ENCODE measurements at regions not wholly inside any gene's neighbourhood (a gene's known extent, or its start where the extent isn't known, plus 50 kb on each side); places are given as distances from the start of the nearest gene placed in this dataset.
A peak's percentile ranks its signal among the peaks of the same experiment; 100 is the strongest.

DNA sequence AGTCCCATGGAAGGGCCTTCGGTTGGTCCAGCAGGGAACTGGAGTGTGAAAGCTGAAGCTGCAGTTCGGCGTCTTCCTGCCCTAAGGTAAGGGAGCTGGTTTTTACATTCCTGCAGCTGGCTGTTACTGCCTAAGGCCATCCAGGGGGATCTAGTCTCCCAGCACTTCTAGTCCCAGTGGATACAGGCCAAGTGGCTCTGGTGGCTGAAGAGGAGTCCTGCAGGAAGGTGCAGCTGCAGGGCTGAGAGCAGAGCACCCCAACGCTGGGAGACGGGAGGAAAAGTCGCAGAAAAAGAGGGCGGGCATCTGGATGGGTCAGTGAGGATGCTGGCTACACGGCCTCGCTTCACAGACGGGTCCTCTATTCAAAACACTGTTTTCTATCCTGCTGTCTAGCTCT, 225.0 kb upstream of the HS6ST1 start:
- Histone ChIP-seq H3K27me3 (ENCODE audit: control insufficient read depth in 4 of 4, insufficient read depth in 4 of 4, low read length in 3 of 4) (no peaks in the 10 kb centered on the region), H3K4me3 (ENCODE audit: low read depth in 1 of 3, low read length in 3 of 3) (no peak overlapping the region), H3K27ac (ENCODE audit: low read depth in 1 of 2, low read length in 2 of 2) (no peak overlapping the region), H3K36me3 (ENCODE audit: control insufficient read depth in 4 of 4, insufficient read depth in 3 of 4, low read depth in 1 of 4, low read length in 3 of 4) (no peaks in the 10 kb centered on the region), H3K4me1 (ENCODE audit: control insufficient read depth in 4 of 4, insufficient read depth in 4 of 4, low read length in 3 of 4) (no peaks in the 10 kb centered on the region), H3K9me3 (ENCODE audit: control insufficient read depth in 4 of 4, low read length in 3 of 4) (no peaks in the 10 kb centered on the region), H3K9ac (ENCODE audit: low read depth in 1 of 2, low read length in 2 of 2) (no peak overlapping the region)
- DNase-seq (ENCODE audit: low spot score) = no peak
- 88% methylated on average over 10 of the region's 10 CpGs for WGBS
- TF ChIP-seq, protein P1, sequence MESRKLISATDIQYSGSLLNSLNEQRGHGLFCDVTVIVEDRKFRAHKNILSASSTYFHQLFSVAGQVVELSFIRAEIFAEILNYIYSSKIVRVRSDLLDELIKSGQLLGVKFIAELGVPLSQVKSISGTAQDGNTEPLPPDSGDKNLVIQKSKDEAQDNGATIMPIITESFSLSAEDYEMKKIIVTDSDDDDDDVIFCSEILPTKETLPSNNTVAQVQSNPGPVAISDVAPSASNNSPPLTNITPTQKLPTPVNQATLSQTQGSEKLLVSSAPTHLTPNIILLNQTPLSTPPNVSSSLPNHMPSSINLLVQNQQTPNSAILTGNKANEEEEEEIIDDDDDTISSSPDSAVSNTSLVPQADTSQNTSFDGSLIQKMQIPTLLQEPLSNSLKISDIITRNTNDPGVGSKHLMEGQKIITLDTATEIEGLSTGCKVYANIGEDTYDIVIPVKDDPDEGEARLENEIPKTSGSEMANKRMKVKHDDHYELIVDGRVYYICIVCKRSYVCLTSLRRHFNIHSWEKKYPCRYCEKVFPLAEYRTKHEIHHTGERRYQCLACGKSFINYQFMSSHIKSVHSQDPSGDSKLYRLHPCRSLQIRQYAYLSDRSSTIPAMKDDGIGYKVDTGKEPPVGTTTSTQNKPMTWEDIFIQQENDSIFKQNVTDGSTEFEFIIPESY (IDR thresholded peaks at IDR 0.05) = no peak
- TF ChIP-seq FOXA1 (IDR thresholded peaks at IDR 0.05) = no peak
- TF ChIP-seq, protein P2, sequence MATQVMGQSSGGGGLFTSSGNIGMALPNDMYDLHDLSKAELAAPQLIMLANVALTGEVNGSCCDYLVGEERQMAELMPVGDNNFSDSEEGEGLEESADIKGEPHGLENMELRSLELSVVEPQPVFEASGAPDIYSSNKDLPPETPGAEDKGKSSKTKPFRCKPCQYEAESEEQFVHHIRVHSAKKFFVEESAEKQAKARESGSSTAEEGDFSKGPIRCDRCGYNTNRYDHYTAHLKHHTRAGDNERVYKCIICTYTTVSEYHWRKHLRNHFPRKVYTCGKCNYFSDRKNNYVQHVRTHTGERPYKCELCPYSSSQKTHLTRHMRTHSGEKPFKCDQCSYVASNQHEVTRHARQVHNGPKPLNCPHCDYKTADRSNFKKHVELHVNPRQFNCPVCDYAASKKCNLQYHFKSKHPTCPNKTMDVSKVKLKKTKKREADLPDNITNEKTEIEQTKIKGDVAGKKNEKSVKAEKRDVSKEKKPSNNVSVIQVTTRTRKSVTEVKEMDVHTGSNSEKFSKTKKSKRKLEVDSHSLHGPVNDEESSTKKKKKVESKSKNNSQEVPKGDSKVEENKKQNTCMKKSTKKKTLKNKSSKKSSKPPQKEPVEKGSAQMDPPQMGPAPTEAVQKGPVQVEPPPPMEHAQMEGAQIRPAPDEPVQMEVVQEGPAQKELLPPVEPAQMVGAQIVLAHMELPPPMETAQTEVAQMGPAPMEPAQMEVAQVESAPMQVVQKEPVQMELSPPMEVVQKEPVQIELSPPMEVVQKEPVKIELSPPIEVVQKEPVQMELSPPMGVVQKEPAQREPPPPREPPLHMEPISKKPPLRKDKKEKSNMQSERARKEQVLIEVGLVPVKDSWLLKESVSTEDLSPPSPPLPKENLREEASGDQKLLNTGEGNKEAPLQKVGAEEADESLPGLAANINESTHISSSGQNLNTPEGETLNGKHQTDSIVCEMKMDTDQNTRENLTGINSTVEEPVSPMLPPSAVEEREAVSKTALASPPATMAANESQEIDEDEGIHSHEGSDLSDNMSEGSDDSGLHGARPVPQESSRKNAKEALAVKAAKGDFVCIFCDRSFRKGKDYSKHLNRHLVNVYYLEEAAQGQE (IDR thresholded peaks at IDR 0.05) = no peak
- no peak for TF ChIP-seq JUND (IDR thresholded peaks at IDR 0.05)
- TF ChIP-seq YY1 (IDR thresholded peaks at IDR 0.05) = no peak
- TF ChIP-seq RAD21 (IDR thresholded peaks at IDR 0.05) = peak in 1 of 2 donors; percentile 11
- TF ChIP-seq, protein P3, sequence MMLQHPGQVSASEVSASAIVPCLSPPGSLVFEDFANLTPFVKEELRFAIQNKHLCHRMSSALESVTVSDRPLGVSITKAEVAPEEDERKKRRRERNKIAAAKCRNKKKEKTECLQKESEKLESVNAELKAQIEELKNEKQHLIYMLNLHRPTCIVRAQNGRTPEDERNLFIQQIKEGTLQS (IDR thresholded peaks at IDR 0.05) = no peak
- TF ChIP-seq HNF4G (IDR thresholded peaks at IDR 0.05) = no peak

DNA sequence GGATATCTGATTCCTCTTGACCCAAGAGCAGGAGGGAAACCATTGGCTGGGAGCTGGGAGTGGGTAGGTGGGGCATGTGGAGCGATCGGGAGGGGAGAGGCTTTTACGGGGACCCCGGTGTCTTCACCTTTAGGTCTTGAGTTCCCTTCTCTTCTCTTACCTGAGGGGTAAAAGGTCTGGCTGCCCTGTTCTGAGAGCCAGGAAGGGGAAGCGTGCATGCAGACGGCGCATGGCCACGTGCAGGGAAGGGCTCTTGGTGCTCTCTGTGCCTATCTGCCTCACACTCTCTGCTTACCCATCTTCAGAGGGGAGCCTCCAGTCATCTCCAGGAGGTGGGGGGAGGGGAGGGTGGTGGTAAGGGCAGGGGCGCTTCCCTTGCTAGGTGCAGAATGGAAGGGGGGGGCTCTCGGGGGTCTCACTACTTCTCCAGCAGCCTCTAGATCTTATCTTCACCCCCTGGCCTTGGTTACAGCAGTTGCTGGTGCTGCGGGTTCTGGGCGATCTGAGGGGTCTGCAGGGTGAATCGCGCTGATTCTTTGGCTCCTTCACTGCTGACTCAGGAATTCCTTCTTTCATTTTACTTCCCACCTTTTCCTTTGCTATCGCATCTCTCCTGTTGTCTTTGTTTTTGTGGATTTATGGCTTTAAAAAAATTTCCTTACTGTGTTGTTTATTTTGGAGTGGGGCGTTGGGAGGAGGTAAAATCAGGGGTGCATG, 225.8 kb upstream of the HS6ST1 start:
- Histone ChIP-seq H3K9me3 (ENCODE audit: control insufficient read depth in 4 of 4, low read length in 3 of 4) (no peaks in the 10 kb centered on the region), H3K4me1 (ENCODE audit: control insufficient read depth in 4 of 4, insufficient read depth in 4 of 4, low read length in 3 of 4) (no peaks in the 10 kb centered on the region), H3K27me3 (ENCODE audit: control insufficient read depth in 4 of 4, insufficient read depth in 4 of 4, low read length in 3 of 4) (no peaks in the 10 kb centered on the region), H3K9ac (ENCODE audit: low read depth in 1 of 2, low read length in 2 of 2) (no peak overlapping the region), H3K4me3 (ENCODE audit: low read depth in 1 of 3, low read length in 3 of 3) (no peak overlapping the region), H3K36me3 (ENCODE audit: control insufficient read depth in 4 of 4, insufficient read depth in 3 of 4, low read depth in 1 of 4, low read length in 3 of 4) (no peaks in the 10 kb centered on the region), H3K27ac (ENCODE audit: low read depth in 1 of 2, low read length in 2 of 2) (no peak overlapping the region)
- WGBS = 81% methylated on average over 16 of the region's 16 CpGs
- TF ChIP-seq JUND (IDR thresholded peaks at IDR 0.05) = no peak
- DNase-seq (ENCODE audit: low spot score) = no peak

DNA sequence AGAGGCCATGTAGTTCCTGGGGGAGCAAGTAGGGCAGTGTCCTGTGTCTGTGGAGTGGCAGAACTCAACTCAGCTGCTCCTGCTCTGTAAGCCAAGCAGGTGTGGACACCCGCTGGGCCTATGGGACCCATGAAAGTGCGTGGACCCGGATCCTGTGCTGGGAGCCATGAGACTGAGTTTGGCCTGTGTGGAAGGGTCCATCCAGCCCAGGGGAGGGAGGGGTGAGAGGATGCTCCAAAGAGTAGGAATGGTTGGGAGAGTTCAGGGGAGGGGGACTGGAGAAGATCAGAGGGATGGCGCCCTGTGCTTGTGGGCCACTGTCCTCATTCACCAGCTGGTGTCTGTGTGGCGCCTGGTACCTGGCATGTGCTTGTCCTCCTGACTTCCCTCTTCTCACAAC, 226.4 kb upstream of the HS6ST1 start:
- H3K27ac ChIP-seq (ENCODE audit: low read depth in 1 of 2, low read length in 2 of 2) = no peak overlapping the region
- DNase-seq (ENCODE audit: low spot score) = no peak
- WGBS = 94% methylated on average over 5 of the region's 5 CpGs
- no peak for TF ChIP-seq NR2F2 (IDR thresholded peaks at IDR 0.05)
- TF ChIP-seq, protein P1 (IDR thresholded peaks at IDR 0.05) = no peak
- TF ChIP-seq, protein P4, sequence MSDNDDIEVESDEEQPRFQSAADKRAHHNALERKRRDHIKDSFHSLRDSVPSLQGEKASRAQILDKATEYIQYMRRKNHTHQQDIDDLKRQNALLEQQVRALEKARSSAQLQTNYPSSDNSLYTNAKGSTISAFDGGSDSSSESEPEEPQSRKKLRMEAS (IDR thresholded peaks at IDR 0.05) = no peak
- TF ChIP-seq SP1 (IDR thresholded peaks at IDR 0.05) = no peak
- no peak for TF ChIP-seq YY1 (IDR thresholded peaks at IDR 0.05)
- no peak for TF ChIP-seq JUND (IDR thresholded peaks at IDR 0.05)
- TF ChIP-seq, protein P3 (IDR thresholded peaks at IDR 0.05) = no peak
- TF ChIP-seq RAD21 (IDR thresholded peaks at IDR 0.05) = no peak
- no peak for TF ChIP-seq GABPA (IDR thresholded peaks at IDR 0.05 in 1 of 2, conservative IDR thresholded peaks at IDR 0.05 in 1 of 2)
- no peak for TF ChIP-seq FOXA1 (IDR thresholded peaks at IDR 0.05)
- TF ChIP-seq HNF4A (conservative IDR thresholded peaks at IDR 0.05) = no peak
- TF ChIP-seq, protein P2 (IDR thresholded peaks at IDR 0.05) = no peak
- no peak for TF ChIP-seq RXRA (IDR thresholded peaks at IDR 0.05)

More for the DNA sequence above, 226.4 kb upstream of the HS6ST1 start:
- no peak overlapping the region for H3K4me3 ChIP-seq (ENCODE audit: low read depth in 1 of 3, low read length in 3 of 3)
- H3K9me3 ChIP-seq (ENCODE audit: control insufficient read depth in 4 of 4, low read length in 3 of 4) = no peaks in the 10 kb centered on the region
- H3K27me3 ChIP-seq (ENCODE audit: control insufficient read depth in 4 of 4, insufficient read depth in 4 of 4, low read length in 3 of 4) = no peaks in the 10 kb centered on the region
- H3K9ac ChIP-seq (ENCODE audit: low read depth in 1 of 2, low read length in 2 of 2) = no peak overlapping the region
- H3K4me1 ChIP-seq (ENCODE audit: control insufficient read depth in 4 of 4, insufficient read depth in 4 of 4, low read length in 3 of 4) = no peaks in the 10 kb centered on the region
- H3K36me3 ChIP-seq (ENCODE audit: control insufficient read depth in 4 of 4, insufficient read depth in 3 of 4, low read depth in 1 of 4, low read length in 3 of 4) = no peaks in the 10 kb centered on the region

Measured in liver (tissue), 7 donors.